Panc1 (cell line): ENCODE measurements at regions not wholly inside any gene's neighbourhood (a gene's known extent, or its start where the extent isn't known, plus 50 kb on each side); places are given as distances from the start of the nearest gene placed in this dataset.

Experiments used
- ATAC-seq: fragments of 200-7000 bp; cut with Tn5 transposase; 2 replicates; pipeline ENCODE4 v1.9.1; 2020; ENCODE audit warnings: mild to moderate bottlenecking, moderate library complexity
- BruUV-seq: library from RNA; stranded (reverse); fragments of 400-500 nt; replicated peaks from 2 replicates; lab custom pipeline; 2021; lab: Mats Ljungman, UMichigan
- CTCF ChIA-PET: fragments of 300-600 bp; sonication (Branson Sonifier 250); formaldehyde crosslinking; loops from one replicate; lab custom pipeline; 2022; ENCODE audit warnings: antibody characterized with exemption; lab: Charles Lee
- POLR2A ChIA-PET: fragments of 300-600 bp; sonication (Branson Sonifier 250); formaldehyde crosslinking; loops from one replicate; lab custom pipeline; 2022; ENCODE audit warnings: antibody characterized with exemption; lab: Charles Lee
- DNase-seq: peaks from one replicate; pipeline ENCODE4 v3.0.0-alpha.2; 2010; ENCODE audit warnings: low read depth, low spot score
- H3K27ac ChIP-seq: 2 replicates; pipeline ENCODE4 v1.5.1; 2011; ENCODE audit warnings: mild to moderate bottlenecking, low read length, inconsistent platforms
- H3K27me3 ChIP-seq: fragments of 200-500 bp; sonication (Bioruptor generic); 2 replicates; pipeline ENCODE4 v1.6.0; 2014; ENCODE audit warnings: low read length, inconsistent platforms; ENCODE audit not compliant: control insufficient read depth, insufficient read depth
- H3K36me3 ChIP-seq: fragments of 200-500 bp; sonication (Bioruptor generic); 2 replicates; pipeline ENCODE4 v1.5.1; 2014; ENCODE audit warnings: inconsistent platforms, mild to moderate bottlenecking, low read length, moderate library complexity; ENCODE audit not compliant: control insufficient read depth, insufficient read depth
- H3K4me1 ChIP-seq: 2 replicates; pipeline ENCODE4 v1.5.1; 2011; ENCODE audit warnings: inconsistent platforms, mild to moderate bottlenecking, low read length, moderate library complexity; ENCODE audit not compliant: control insufficient read depth, insufficient read depth
- H3K4me3 ChIP-seq, 2 experiments: 2 replicates each; pipeline ENCODE4 v1.5.1; 2011 to 2012; ENCODE audit warnings: low read depth in 2 of 2, low read length in 2 of 2, mild to moderate bottlenecking in 2 of 2, inconsistent platforms in 1 of 2, moderate library complexity in 1 of 2
- H3K9me3 ChIP-seq: fragments of 200-500 bp; sonication (Bioruptor generic); 2 replicates; pipeline ENCODE4 v1.5.1; 2014; ENCODE audit warnings: low read depth, mild to moderate bottlenecking, inconsistent platforms, low read length, moderate library complexity; ENCODE audit not compliant: control insufficient read depth, insufficient read depth
- POLR2AphosphoS5 ChIP-seq: IDR thresholded peaks from 2 replicates; pipeline ENCODE4 v1.6.1; 2012; ENCODE audit warnings: mild to moderate bottlenecking, low read depth, low read length, moderate library complexity
- REST ChIP-seq, 2 experiments: IDR thresholded peaks; 2 replicates each; pipeline ENCODE4 v1.6.1; 2011 to 2012; ENCODE audit warnings: low read depth in 2 of 2, control low read depth in 1 of 2, low read length in 1 of 2, mild to moderate bottlenecking in 1 of 2, moderate library complexity in 1 of 2; ENCODE audit not compliant: insufficient read depth in 1 of 2
- SIN3A ChIP-seq: IDR thresholded peaks from 2 replicates; pipeline ENCODE4 v1.6.1; 2012; ENCODE audit warnings: low read depth, mild to moderate bottlenecking, low read length, moderate library complexity, borderline replicate concordance; ENCODE audit not compliant: insufficient read depth
- TCF7L2 ChIP-seq: IDR thresholded peaks from 2 replicates; pipeline ENCODE4 v1.6.1; 2011; ENCODE audit warnings: mild to moderate bottlenecking, low read depth, low read length, inconsistent platforms
- in situ Hi-C: cut with HindIII; loops from 2 replicates; pipeline ENCODE4 v1.10.0; 2016; ENCODE audit warnings: low sequenced_read_pairs, low pct_unique_long_range_greater_than_20kb
- intact Hi-C: fragments of 100-400 bp; cut with micrococcal nuclease; formaldehyde crosslinking; loops from one replicate; pipeline ENCODE4 v1.10.0; 2022; ENCODE audit not compliant: unreplicated experiment
- TF ChIP-seq, protein P1 (sequence below): fragments of 450-650 bp; IDR thresholded peaks from 2 replicates; pipeline ENCODE4 v1.5.1; 2017; ENCODE audit warnings: mild to moderate bottlenecking

DNA sequence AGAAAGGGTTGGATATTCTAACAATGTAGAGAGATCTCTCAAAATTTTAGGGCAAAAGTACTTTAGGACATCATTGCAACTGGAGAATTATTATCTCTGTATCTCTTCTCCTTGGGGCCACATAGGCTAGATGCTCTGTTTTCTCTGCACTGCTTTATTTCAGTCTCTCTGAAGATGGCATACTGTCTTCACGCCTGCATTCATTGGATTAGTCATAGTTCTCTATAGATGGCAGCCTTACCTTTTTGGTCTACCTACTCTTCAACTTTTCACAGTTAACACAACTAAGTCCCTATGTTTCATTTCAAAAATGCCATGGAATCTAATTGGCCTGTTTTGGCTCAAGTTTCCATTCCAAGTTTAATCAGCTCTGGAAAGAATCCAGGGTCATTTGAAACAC is 1623.3 kb upstream of the B3GALT2 start:
- in situ Hi-C loops, result no loop called here
- Histone ChIP-seq H3K27me3 (no peaks in the 10 kb centered on the region), H3K36me3 (no peaks in the 10 kb centered on the region), H3K27ac (no peak overlapping the region), H3K9me3 (no peaks in the 10 kb centered on the region), H3K4me3 (no peak overlapping the region), H3K4me1 (no peaks in the 10 kb centered on the region)
- intact Hi-C loops, result no loop called here
- DNase-seq, result no peak
- TF ChIP-seq POLR2AphosphoS5 (no peak), REST (IDR thresholded peaks at IDR 0.05; ENCODE audit: insufficient read depth in 1 of 2, low read depth in 2 of 2, low read length in 1 of 2) (no peak), TCF7L2 (no peak), SIN3A (no peak)
- TF ChIP-seq, protein P1, sequence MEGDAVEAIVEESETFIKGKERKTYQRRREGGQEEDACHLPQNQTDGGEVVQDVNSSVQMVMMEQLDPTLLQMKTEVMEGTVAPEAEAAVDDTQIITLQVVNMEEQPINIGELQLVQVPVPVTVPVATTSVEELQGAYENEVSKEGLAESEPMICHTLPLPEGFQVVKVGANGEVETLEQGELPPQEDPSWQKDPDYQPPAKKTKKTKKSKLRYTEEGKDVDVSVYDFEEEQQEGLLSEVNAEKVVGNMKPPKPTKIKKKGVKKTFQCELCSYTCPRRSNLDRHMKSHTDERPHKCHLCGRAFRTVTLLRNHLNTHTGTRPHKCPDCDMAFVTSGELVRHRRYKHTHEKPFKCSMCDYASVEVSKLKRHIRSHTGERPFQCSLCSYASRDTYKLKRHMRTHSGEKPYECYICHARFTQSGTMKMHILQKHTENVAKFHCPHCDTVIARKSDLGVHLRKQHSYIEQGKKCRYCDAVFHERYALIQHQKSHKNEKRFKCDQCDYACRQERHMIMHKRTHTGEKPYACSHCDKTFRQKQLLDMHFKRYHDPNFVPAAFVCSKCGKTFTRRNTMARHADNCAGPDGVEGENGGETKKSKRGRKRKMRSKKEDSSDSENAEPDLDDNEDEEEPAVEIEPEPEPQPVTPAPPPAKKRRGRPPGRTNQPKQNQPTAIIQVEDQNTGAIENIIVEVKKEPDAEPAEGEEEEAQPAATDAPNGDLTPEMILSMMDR, result no peak
- CTCF ChIA-PET, result no interaction called here
- POLR2A ChIA-PET, result no interaction called here
- ATAC-seq, result no peak
- BruUV-seq, result no TSS peak

DNA sequence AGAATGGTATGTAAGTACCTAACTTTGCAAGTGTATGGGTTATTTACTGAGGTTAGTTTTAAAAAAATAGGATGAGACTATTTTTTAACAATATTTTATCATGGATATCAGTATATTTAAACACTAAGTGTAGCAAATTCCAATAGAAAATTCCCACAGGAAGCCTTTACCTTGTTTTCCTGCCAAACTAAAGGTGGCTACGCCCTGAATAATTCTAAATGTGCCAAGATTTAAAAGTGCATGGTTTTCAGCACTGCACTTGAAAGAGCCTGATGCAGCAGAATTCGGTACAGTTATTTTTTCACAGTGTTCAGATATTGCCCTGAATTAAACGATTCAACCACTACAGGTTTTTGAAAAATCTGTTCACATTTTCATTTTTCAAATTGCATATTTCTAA is 1622.8 kb upstream of the B3GALT2 start:
- DNase-seq (no peak), ATAC-seq (no peak)
- no TSS peak for BruUV-seq
- H3K27me3 ChIP-seq, result no peaks in the 10 kb centered on the region
- TF ChIP-seq SIN3A (no peak), TCF7L2 (no peak), REST (IDR thresholded peaks at IDR 0.05; ENCODE audit: insufficient read depth in 1 of 2, low read depth in 2 of 2, low read length in 1 of 2) (no peak), POLR2AphosphoS5 (no peak)
- TF ChIP-seq, protein P1, result no peak
- ChIA-PET POLR2A (no interaction called here), CTCF (no interaction called here)
- H3K4me3 ChIP-seq, result no peak overlapping the region
- in situ Hi-C loops, result no loop called here
- no peaks in the 10 kb centered on the region for H3K9me3 ChIP-seq
- intact Hi-C loops, result no loop called here
- no peak overlapping the region for H3K27ac ChIP-seq
- H3K4me1 ChIP-seq, result no peaks in the 10 kb centered on the region
- H3K36me3 ChIP-seq, result no peaks in the 10 kb centered on the region
